GM21367 (cell line): ENCODE measurements at regions not wholly inside any gene's neighbourhood (a gene's known extent, or its start where the extent isn't known, plus 50 kb on each side); places are given as distances from the start of the nearest gene placed in this dataset.
"Not testable (repeated sequence)": the region's sequence is repeated elsewhere in the genome, so short reads cannot be mapped to it uniquely, and the experiment has no call there.

Experiments used
- ATAC-seq: cut with Tn5 transposase; IDR thresholded peaks from one replicate; pipeline ENCODE4 v1.9.1; 2021; ENCODE audit not compliant: unreplicated experiment

DNA sequence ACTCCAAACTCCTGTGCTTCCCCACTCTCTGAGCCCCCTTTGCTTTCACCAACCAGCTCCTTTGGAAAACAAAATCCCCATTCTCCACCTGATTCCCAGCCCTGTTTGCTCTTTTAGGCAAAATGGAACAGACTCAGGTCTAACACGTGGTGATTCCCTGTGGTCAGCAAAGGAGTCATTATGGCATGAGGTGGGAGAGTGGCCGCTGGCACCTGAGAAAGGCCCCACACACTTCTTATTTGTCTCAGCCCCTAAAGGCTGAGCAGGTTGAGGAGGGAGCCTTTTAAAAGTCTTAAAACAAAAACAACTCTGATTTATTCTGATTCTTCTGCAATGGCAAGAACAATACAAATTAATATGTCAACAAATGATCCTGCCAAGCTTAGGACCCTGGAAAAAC lies 401.2 kb downstream of the TNS1 start:
- no peak for ATAC-seq

DNA sequence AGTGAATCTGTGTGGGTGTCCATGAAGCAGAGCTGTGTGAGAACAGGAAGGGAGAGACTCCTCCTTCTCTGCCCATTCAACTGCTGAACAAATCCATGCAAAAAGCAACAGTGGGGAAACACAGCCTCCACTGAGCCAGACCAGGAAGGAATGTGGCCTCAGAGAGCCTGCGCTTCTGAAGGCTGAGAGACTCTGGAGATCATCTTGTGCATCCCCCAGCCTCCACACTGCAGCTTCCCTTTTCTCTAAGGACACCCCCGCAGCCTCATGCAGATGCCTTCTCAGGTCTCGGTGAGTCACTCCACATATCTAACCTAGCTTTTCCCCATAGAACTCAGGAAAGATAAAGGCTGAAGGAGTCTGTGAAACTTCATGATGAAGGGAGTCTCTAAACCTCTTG lies 402.9 kb downstream of the TNS1 start:
- no peak for ATAC-seq

DNA sequence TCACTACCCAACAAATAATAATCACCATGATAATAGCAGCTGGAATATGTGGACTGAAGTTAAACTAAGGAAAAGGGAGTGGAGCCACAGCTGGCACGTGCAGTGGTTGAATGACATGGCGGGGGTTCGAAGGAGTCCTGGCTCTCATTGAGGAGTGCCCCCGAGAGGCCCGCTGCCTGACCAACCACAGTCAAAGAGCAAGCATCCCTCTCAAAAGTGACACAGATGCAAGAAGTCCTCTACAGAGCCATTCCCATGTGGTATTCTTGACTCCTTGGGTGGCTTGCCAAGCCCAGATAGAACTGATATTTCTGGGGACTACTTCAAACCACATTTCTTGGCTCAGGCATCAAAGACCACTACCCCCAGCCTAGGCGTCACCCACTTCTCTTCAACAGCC lies 405.1 kb downstream of the TNS1 start:
- ATAC-seq, result no peak

DNA sequence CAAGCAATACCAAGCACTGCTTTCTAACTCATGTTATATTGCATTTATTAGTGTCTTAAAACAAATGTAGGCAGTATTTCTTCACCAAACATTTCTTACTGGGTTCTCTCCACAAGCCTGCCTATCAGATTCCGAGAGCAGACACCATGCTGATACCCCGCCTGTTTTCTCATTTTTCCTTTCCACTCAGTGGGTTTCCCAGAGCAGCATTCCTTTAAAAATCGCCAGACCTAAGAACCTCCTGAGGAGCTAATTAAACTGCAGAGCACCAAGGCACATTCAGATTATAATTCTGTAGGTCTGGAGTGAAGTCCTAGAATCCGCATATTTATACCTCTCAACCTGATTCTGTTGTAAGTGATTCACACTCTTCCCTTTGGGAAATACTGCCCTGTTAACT lies 405.6 kb downstream of the TNS1 start:
- ATAC-seq, result no peak

DNA sequence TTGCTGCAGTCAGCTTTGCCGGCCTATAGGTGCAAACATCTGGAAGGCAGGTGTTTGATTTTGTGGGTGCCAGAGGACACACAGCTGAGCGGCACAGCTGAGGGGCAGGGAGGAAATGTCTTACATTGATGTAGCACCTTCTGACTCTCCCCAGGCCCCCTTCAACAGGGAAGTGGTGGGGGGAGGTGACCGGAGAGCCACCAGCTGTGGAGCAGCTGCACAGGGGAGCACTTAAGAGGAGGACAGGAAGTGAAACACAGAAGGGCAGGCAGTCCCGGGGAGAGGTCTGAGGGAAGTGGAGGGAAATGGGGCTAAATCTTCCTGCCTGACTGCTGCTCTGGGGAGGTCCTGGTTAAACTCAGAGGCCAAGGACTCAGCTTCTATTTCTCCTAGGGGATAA lies 409.1 kb downstream of the TNS1 start:
- no peak for ATAC-seq

DNA sequence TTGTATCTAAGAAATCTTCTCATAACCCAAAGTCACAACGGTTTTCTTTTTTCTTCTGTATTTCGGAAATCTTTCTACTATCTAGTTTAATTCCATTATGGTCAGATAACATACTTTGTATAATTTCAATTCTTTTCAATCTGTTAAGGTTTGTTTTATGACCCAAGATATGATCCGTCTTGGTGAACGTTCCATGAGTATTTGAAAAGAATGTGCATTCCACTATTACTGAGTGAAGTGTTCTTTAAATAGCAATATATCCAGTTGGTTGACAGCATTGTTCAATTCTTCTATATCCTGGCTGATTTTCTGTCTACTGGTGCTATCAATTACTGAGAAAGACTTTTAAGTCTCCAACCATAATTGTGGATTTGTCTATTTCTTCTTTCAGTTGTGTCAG lies 414.5 kb downstream of the TNS1 start:
- no peak for ATAC-seq

DNA sequence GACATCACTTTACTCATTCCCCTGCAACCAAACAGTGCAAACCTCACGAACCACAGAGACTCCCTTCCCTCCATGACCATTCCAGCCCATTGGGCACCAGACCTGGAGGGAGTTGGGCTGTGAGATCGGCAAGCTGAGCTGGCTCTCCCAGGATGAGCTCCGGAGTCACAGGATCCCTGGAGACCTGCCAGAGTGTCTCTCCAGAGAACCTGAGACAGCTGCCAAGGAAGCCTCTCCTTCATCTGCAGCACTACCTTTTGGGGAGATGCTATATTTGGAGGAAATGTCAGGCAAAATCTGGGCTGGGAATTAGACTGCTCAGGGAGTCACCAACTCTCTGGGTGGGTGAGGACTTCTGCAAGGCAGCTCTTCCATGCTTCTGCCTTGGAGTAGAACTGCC lies 417.4 kb downstream of the TNS1 start:
- no peak for ATAC-seq

DNA sequence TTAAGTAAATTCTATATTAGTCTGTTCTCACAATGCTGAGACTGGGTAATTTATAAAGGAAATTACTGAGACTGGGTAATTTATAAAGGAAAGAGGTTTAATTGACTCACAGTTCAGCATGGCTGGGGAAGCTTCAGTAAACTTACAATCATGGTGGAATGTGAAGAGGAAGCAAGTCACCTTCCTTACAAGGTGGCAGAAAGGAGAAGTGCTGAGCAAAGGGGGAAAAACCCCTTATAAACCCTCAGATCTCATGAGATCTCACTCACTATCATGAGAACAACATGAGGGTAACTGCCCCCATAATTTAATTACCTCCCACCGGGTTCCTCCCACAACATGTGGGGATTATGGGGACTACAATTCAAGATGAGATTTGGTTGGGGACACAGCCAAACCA lies 422.4 kb downstream of the TNS1 start:
- ATAC-seq, result not testable (repeated sequence)

DNA sequence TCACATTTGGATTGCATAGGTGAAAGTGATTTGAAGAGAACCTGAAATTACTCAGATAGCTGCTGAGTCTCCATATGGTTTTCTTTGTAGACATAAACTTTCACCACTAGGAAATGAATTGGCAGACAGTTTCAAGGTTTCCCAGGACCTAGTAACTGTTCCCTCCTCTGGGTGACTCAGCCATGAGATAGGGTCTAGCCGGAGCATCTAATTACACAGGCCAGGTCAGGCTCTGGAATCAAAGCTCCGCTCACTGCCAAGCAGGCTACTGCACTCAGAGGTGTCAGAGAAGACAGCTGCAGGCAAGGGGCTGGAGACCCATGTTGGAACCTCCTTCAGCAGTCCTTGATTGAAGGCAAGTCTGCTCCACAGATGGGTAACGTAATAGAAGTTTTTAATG lies 429.2 kb downstream of the TNS1 start:
- ATAC-seq, result no peak

DNA sequence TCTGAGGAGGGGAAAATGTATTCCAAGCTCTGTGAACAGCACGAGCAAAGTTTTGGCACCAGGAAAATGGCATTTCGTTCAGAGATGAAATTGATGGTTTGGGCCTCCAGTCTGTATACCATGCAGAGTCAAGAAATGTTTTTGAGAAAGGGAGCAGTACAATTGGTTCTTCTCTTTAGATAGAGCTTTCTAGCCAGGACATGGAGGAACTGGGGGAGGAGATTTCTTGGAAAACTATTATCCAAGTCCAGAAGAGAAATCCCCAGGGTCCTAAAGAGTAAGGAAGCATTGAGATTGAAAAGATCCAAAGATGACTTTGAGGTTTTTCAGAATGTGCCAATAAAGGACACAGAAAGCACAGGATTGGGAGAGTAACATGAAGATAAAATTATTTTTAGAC lies 432.4 kb downstream of the TNS1 start:
- no peak for ATAC-seq

DNA sequence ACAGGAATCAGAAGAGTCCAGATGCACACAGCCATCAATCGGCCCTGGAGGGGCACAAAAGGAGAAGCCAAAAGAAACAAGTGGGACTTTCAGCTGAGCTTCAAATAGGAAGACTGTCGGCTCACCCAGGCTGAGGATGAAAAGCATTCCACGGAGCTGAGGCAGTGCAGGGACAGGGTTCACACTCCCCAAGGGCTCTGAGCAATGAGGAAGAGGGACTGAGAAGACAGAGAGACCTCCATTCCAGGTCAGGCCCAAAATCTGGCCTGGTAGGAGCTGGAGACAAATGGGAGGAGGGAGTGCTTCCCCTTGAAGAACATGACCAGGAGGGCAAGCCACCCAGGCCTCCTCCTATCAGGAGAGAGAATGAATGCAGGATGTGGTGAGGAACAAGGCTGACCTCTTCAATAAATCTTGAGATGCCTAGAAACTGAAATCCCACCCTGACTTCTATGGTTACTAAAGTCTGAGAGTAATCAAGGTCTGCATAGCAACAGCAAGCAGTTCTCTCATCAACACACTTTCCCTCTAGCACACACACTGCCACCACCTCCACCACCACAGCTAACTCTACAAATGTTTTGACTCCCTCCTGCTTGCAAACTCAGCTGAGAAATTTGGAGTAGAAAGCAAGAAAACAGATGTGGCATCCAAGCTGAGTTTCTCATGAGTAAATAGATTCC lies 434.4 kb downstream of the TNS1 start:
- no peak for ATAC-seq

DNA sequence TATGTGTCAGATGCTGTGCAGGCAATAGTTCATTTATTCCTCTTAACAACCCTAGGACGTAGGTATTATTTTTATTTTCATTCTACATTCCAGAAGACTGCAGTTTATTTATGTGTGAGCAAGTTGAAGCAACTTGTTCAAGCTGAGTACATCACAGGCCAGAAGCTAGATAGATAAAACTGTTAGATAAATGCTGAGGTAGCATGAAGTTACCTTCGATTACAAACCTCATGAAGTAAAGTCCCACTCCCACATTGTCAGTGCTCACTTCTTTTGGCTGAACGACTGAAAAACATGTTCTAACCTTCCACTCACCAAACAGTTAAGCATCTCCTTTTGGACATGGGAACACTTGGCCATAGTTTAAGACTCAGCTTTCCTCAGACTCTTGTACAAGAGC lies 439.2 kb downstream of the TNS1 start:
- no peak for ATAC-seq

DNA sequence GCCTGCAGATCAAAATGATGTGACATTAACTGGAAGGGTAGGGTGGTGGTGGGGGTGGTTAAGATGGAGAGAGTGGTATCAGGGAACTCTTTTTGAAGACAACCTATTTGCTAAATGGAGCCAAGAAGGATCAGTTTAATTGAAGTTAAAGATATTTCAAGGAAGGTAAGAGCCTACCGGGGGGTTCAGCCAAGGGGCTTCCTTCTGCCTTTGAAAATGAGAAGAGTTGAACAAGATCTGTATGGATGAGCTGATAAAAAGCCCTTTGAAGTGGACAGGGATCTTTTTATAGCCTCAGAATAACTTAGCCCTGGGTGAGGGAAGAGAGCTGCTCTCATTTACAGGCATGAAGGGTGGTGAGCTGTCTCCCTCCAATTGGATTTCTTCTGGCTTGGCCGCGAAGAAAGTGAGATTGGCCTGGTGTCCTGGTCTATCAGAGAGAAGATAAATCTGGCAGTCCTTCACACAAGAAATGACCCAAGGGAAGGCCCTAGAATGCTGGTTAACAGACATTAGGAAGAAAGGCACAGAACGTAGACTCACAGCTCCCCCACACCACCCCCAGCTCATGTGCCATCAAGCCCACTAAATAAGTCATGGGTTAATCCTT lies 439.8 kb downstream of the TNS1 start:
- no peak for ATAC-seq

DNA sequence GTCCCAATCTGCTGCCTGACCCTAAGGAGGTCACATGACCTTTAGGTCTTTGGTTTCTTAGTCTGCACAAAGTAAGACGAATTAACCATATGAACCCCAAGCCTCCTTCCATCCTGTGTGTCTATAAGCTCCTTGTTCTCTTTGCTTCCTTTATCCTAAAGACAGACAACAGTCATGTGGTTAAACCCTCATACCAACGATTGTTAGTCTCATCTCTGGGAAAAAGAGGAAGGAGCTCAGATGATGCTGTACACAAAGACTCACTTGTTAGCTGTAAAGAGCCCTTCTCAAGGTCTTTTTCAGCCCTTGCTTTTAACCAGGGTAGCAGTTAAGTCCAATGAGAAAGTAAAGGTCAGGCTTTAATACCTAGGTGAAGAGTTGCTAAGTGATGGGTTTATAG lies 443.7 kb downstream of the TNS1 start:
- no peak for ATAC-seq

DNA sequence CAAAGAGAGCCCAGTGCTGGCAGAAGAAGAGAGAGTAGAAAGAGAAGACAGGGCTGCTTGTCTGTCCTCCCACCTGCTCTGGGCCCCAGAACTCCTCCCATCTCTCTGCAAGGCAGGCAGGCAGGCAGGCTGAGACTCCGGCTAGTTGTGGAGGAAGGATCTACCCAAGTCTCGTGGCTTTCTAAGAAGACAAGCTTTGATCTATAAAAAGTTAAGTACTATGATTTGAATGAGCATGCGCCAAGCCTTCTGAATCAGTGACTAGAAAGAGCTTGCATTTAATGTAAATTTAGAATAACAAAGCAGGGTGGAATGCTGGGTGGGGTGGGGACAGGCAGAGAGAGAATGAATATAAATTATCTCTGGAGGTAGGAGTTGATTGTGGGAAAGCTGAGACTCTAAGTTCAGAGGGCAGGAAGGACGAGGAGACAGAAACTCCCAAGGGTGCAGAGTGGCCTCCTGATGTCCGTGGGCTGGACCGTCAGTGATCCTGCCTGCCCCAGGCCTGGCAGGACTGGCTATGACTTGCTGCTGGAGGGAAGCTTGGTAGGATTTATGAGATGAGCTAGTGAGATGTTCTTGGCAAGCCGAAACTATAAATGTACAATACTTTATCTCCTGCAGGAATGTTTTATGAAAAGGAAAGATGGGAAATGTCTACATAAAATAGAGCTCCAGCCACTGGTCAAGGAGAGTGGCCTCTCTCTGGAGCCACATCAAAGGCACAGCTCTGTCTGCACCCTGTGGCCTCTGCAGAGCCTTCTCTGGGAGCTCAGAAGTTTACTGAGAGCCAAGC lies 447.5 kb downstream of the TNS1 start:
- ATAC-seq, result no peak

DNA sequence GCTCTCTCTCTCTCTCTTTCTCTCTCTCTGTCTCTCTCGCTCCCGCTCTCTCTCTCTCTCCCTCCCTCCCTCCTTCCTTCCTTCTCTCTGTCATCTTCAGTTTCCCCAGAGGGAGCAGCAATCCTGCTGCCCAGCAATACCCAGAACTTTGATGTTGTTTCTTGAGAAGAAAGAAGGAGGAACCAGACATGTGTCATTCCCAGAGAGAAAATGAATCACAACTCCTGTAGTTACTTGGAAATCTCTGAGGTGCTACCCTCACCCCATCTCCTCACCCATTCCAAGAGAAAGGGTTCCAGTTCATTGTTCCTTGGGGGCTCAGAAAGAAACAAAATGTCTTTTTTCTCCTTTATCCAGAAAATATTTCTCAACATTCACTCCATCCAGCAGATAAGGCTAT lies 449.1 kb downstream of the TNS1 start:
- no peak for ATAC-seq

DNA sequence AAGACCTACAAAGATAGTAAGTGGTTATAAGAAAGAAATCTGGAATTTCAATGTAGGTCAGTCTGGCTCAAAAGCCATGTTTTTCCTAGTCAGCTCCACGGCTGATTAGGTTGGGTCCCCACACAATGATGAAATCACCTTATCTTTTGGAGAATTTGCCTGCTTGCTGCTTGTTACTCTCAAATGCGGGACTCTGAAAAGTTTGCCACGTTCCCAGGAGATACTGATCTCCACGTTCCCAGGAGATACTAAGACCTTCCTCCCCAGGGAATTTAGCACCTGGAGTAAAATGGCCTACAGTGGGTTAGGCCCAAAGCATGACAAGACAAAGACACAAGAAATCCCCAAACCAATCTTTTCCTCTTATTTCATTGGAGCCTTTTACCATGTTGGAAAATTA lies 449.6 kb downstream of the TNS1 start:
- ATAC-seq, result no peak

DNA sequence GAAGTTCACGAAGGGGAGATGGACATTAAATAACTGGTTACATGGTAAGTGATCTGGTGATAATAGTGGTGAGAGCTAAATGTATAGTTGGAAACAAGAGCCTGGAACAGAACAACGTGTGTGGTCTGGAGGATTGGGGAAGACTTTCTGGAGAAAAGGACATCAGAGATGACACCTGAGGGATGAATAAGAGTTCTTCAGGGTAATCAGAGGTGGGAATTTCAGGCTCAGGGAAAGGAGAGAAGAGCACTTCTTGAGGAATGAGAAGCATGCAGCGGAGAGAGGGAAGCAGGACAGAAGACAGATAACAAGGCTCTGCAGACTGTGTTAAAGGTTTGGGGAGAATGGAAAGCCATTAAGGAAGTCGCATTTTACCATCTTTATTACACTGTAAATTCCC lies 450.7 kb downstream of the TNS1 start:
- no peak for ATAC-seq

DNA sequence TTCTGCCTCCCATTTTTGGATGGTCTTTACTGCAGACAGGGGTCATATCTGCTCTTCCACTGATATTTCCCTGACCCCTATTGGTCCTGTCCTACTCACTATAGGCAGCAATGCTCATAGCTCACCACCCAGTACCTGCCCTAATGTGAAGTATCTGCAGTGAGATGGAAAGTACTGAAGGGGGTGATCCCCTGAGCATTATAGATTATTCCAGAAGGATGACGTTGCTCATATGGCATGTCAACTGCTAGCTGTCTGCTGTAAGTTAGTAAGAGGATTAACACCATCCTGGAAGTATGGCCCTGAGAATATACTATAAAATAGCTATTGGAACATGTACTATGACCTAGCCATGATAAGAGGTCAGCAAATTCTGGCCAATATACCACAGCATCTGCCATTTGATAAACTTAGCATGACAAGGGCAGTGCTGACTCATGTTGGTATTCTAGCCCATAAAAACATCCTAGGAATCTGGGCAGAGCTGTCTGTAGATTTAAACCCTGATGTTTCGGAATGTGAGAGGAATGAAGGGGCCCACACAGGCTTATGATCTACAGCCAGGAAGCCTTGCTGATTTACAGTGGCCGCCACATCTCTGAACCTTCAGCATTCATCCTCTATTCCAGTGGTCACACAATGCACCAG lies 451.4 kb downstream of the TNS1 start:
- ATAC-seq, result no peak

DNA sequence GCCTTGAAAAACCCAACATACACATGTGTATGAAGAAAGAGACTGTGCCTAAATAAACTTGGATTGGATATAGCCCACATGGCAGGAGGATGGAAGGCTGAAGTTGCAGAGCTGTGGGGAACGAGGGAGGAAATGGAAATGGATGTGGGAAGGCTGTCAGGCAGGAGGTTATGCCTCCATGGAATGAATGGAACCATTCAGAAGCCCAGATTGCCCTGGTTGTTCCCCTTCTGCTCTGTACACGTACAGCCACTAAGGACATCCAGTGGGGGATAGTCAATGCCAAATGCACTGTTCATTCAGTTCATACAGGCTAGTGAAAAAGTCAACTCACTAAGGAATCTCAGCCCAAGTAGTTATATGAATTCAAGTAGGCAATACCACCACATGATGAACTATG lies 463.7 kb downstream of the TNS1 start:
- ATAC-seq, result no peak

DNA sequence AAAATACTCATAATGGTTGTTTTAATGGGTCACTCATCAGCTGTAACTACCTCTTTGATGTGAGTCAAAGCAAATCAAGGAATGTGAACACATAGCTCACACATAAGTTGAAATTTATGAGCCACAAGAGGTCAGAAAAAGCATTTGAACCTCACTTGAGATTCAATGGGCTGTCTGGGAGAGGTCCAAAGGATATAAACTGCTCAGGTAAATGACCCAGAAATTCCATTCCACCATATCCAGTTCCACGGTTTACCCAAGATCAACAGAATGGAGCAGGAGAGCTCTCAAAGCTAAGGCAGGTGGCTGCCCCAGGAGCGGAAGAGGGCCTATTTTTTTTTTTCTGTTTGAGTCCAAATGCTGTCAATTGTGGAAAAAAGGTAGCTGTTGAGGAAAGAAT lies 464.1 kb downstream of the TNS1 start:
- ATAC-seq, result no peak
